ENCODE measurements at regions not wholly inside any gene's neighbourhood (a gene's known extent, or its start where the extent isn't known, plus 50 kb on each side); places are given as distances from the start of the nearest gene placed in this dataset.

- TF ChIP-seq CTCF (conservative IDR thresholded peaks at IDR 0.05) (no peak), ZFX (IDR thresholded peaks at IDR 0.05) (no peak)
These were observed 87.2 kb upstream of the NAV2 start for GRCh38 chr11:19625438-19625837.

Measured in C4-2B (cell line).